ENCODE measurements at regions not wholly inside any gene's neighbourhood (a gene's known extent, or its start where the extent isn't known, plus 50 kb on each side); places are given as distances from the start of the nearest gene placed in this dataset.

GRCh38 chr4:13778367-13778766, 150.8 kb upstream of the BOD1L1 start:
- WGBS, 2 donors: 63 to 76% methylated on average over 1 of the region's 1 CpG
- no peak for ATAC-seq (ENCODE audit: low FRiP score in 2 of 2)
- H3K4me1 ChIP-seq: no peaks in the 10 kb centered on the region
- no peak for TF ChIP-seq POLR2A (IDR thresholded peaks at IDR 0.05)
- no peak for TF ChIP-seq POLR2AphosphoS5 (IDR thresholded peaks at IDR 0.05)
- TF ChIP-seq CTCF (IDR thresholded peaks at IDR 0.05): no peak
- no peak for TF ChIP-seq EP300 (IDR thresholded peaks at IDR 0.05)
- no peak overlapping the region for H3K27ac ChIP-seq
- H3K27me3 ChIP-seq: no peaks in the 10 kb centered on the region
- DNase-seq: no peak
- H3K4me3 ChIP-seq: no peak overlapping the region
- H3K9me3 ChIP-seq: no peaks in the 10 kb centered on the region
- no peaks in the 10 kb centered on the region for H3K36me3 ChIP-seq

GRCh38 chr4:13782231-13782630, 154.7 kb upstream of the BOD1L1 start:
- Histone ChIP-seq H3K27ac (no peak overlapping the region), H3K27me3 (no peaks in the 10 kb centered on the region), H3K36me3 (no peaks in the 10 kb centered on the region), H3K4me1 (no peaks in the 10 kb centered on the region), H3K9me3 (no peaks in the 10 kb centered on the region), H3K4me3 (no peak overlapping the region)
- 74 to 84% methylated on average over 2 of the region's 2 CpGs for WGBS, 2 donors
- ATAC-seq (ENCODE audit: low FRiP score in 2 of 2): no peak
- TF ChIP-seq CTCF (IDR thresholded peaks at IDR 0.05) (no peak), POLR2AphosphoS5 (IDR thresholded peaks at IDR 0.05) (no peak), POLR2A (IDR thresholded peaks at IDR 0.05) (no peak), EP300 (IDR thresholded peaks at IDR 0.05) (no peak)
- DNase-seq: no peak

- H3K9me3 ChIP-seq: no peaks in the 10 kb centered on the region
- no peak overlapping the region for H3K27ac ChIP-seq
- no peaks in the 10 kb centered on the region for H3K27me3 ChIP-seq
- DNase-seq (no peak), ATAC-seq (ENCODE audit: low FRiP score in 2 of 2) (peak; percentile 15 to 78)
- TF ChIP-seq EP300 (IDR thresholded peaks at IDR 0.05) (no peak), CTCF (IDR thresholded peaks at IDR 0.05) (no peak), POLR2AphosphoS5 (IDR thresholded peaks at IDR 0.05) (no peak), POLR2A (IDR thresholded peaks at IDR 0.05) (no peak)
- no peaks in the 10 kb centered on the region for H3K4me1 ChIP-seq
- WGBS, 2 donors: 60 to 63% methylated on average over 8 of the region's 8 CpGs
- no peaks in the 10 kb centered on the region for H3K36me3 ChIP-seq
- no peak overlapping the region for H3K4me3 ChIP-seq
Measured at GRCh38 chr4:13783800-13784411, 156.4 kb upstream of the BOD1L1 start.

GRCh38 chr4:13793020-13793710, 165.6 kb upstream of the BOD1L1 start:
- Histone ChIP-seq H3K9me3 (no peaks in the 10 kb centered on the region), H3K27me3 (no peaks in the 10 kb centered on the region), H3K36me3 (no peaks in the 10 kb centered on the region), H3K27ac (no peak overlapping the region), H3K4me3 (no peak overlapping the region), H3K4me1 (no peaks in the 10 kb centered on the region)
- no peak for DNase-seq
- WGBS, 2 donors: 35 to 38% methylated on average over 5 of the region's 5 CpGs
- no peak for ATAC-seq (ENCODE audit: low FRiP score in 2 of 2)
- TF ChIP-seq EP300 (IDR thresholded peaks at IDR 0.05) (no peak), POLR2A (IDR thresholded peaks at IDR 0.05) (no peak), CTCF (IDR thresholded peaks at IDR 0.05) (no peak), POLR2AphosphoS5 (IDR thresholded peaks at IDR 0.05) (no peak)
